HepG2 (cell line): ENCODE measurements at regions not wholly inside any gene's neighbourhood (a gene's known extent, or its start where the extent isn't known, plus 50 kb on each side); places are given as distances from the start of the nearest gene placed in this dataset.

Experiments used
- ATM ChIP-seq: fragments of 450-650 bp; IDR thresholded peaks from 2 replicates; pipeline ENCODE4 v1.7.1; 2017; ENCODE audit warnings: mild to moderate bottlenecking, borderline replicate concordance
- CEBPB ChIP-seq: IDR thresholded peaks from 2 replicates; pipeline ENCODE4 v1.6.1; 2011; ENCODE audit warnings: low read depth, low read length, improper control_type of control experiment, borderline replicate concordance
- EEA1 ChIP-seq: sonication (generic); formaldehyde crosslinking; IDR thresholded peaks from 2 replicates; pipeline ENCODE4 v1.5.1; 2020; ENCODE audit warnings: mild to moderate bottlenecking, missing genetic modification reagents, borderline replicate concordance
- MXI1 ChIP-seq: IDR thresholded peaks from 3 replicates; pipeline ENCODE4 v1.6.1; 2012; ENCODE audit warnings: low read depth, low read length, inconsistent platforms, borderline replicate concordance
- REST ChIP-seq, 2 experiments: IDR thresholded peaks; 2 replicates each; pipeline ENCODE4 v1.6.1; 2011 to 2012; ENCODE audit warnings: low read length in 2 of 2, borderline replicate concordance in 1 of 2, low read depth in 1 of 2, mild to moderate bottlenecking in 1 of 2, moderate library complexity in 1 of 2
- SMAD3 ChIP-seq: sonication (generic); formaldehyde crosslinking; IDR thresholded peaks from 2 replicates; pipeline ENCODE4 v1.4.0; 2020; ENCODE audit warnings: missing genetic modification reagents
- TF ChIP-seq, protein P1 (sequence below): sonication (generic); IDR thresholded peaks from 2 replicates; pipeline ENCODE4 v1.6.1; 2016; ENCODE audit warnings: low read depth, borderline replicate concordance
- TF ChIP-seq, protein P2 (sequence below): IDR thresholded peaks from 2 replicates; pipeline ENCODE4 v1.6.1; 2016; ENCODE audit warnings: control low read depth

DNA sequence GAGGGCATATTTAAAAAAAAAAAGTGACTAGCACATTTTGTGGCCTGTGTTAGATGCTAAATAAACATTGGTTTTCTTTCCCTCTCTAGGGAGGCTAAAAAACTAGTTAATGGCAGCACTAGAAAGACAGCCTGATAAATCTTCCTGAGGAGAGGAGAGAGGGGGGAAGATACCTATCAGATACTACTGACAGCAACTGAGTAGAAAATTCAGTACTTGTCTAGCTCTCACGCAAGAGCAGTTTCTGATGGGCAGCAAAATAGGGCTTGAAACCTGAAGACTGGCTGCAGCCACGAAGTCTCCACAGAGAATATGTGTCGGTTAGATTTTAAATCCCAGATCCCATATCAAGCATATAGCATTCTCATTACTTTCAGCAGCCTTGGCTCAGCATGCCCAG is 388.2 kb downstream of the KCNA4 start:
- no peak for TF ChIP-seq SMAD3 (CRISPR knock-in tag)
- no peak for TF ChIP-seq EEA1 (CRISPR knock-in tag)
- no peak for TF ChIP-seq MXI1
- no peak for TF ChIP-seq ATM
- no peak for TF ChIP-seq CEBPB
- TF ChIP-seq, protein P1, sequence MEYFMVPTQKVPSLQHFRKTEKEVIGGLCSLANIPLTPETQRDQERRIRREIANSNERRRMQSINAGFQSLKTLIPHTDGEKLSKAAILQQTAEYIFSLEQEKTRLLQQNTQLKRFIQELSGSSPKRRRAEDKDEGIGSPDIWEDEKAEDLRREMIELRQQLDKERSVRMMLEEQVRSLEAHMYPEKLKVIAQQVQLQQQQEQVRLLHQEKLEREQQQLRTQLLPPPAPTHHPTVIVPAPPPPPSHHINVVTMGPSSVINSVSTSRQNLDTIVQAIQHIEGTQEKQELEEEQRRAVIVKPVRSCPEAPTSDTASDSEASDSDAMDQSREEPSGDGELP, result no peak
- TF ChIP-seq REST (IDR thresholded peaks at IDR 0.05; ENCODE audit: borderline replicate concordance in 1 of 2, low read depth in 1 of 2, low read length in 2 of 2), result no peak
- TF ChIP-seq, protein P2, sequence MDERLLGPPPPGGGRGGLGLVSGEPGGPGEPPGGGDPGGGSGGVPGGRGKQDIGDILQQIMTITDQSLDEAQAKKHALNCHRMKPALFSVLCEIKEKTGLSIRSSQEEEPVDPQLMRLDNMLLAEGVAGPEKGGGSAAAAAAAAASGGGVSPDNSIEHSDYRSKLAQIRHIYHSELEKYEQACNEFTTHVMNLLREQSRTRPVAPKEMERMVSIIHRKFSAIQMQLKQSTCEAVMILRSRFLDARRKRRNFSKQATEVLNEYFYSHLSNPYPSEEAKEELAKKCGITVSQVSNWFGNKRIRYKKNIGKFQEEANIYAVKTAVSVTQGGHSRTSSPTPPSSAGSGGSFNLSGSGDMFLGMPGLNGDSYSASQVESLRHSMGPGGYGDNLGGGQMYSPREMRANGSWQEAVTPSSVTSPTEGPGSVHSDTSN (CRISPR knock-in tag), result no peak
